ENCODE measurements at regions not wholly inside any gene's neighbourhood (a gene's known extent, or its start where the extent isn't known, plus 50 kb on each side); places are given as distances from the start of the nearest gene placed in this dataset.

DNA sequence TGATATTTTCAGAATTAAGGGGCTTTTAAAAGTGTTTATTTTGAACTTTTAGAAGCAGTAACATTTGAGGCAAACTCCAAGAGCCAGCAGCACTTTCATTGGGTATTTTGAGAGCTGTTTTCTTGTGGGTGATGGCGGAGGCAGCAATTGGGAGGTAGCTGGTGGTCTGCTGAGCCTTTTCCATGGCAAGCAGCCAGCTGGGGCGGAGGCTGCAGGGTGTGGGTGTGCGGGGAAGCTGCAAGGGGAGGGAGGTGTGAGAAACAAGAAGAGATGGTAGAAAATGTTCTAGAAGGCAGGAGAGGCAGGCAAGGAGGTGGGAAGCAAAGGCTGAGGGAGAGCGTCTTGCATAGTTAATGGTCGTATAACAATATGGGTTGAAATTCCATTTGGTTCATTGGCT is 223.4 kb upstream of the HTR2A start:
- no peak for TF ChIP-seq SUZ12 (IDR thresholded peaks at IDR 0.05; ENCODE audit: extremely low read depth, insufficient read depth, insufficient read length)
- TF ChIP-seq YY1 (IDR thresholded peaks at IDR 0.05; ENCODE audit: insufficient read depth, insufficient read length) = no peak
